Fibroblast of the aortic adventitia (primary cell): ENCODE measurements at regions not wholly inside any gene's neighbourhood (a gene's known extent, or its start where the extent isn't known, plus 50 kb on each side); places are given as distances from the start of the nearest gene placed in this dataset.
A peak's percentile ranks its signal among the peaks of the same experiment; 100 is the strongest.

Experiments used
- DNase-seq: peaks from one replicate; pipeline ENCODE4 v3.0.0-alpha.2; 2010; ENCODE audit warnings: low read depth
- H3K4me3 ChIP-seq: 2 replicates; pipeline ENCODE4 v1.5.1; 2011; ENCODE audit warnings: low read depth, mild to moderate bottlenecking, control low read depth, low read length, moderate library complexity
- TF ChIP-seq, protein P1 (sequence below): IDR thresholded peaks from 2 replicates; pipeline ENCODE4 v1.5.1; 2011; ENCODE audit warnings: mild to moderate bottlenecking, low read length, control low read depth, inconsistent platforms; ENCODE audit not compliant: insufficient read depth

DNA sequence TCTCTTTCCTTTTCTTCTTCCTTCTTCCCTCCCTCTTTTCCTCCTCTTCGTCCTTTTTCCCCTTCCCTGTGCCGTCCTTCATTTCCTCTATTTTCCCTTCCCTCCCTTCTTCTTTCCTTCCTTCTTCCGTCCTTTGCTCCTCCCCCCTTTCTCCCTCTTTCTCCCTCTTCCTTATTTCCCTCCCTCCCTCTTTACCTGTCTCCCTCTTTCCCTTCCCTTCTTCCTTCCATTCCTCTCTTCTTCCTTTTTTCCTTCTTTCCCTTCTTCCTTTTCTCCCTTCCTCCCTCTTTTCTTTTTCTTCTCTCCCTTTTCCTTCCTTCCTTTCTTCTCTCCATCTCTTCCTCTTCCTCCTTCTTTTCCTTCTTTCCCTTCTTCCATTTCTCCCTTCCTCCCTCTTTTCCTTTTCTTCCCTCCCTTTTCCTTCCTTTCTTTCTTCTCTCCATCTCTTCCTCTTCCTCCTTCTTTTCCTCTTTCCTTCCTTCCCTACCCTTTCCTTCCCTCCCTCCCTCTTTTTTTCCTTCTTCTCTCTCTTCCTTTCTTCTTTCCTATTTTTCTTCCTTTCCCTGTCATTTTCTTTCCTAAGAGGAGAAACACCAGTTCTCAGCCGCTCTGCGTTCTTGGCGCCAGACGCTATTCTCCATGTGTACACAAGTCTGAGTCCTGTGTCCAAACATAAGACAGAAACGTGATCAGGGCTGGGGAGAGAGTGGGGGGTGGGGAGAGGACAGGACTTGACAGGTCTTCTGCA is 597.1 kb downstream of the MID1IP1 start:
- TF ChIP-seq, protein P1, sequence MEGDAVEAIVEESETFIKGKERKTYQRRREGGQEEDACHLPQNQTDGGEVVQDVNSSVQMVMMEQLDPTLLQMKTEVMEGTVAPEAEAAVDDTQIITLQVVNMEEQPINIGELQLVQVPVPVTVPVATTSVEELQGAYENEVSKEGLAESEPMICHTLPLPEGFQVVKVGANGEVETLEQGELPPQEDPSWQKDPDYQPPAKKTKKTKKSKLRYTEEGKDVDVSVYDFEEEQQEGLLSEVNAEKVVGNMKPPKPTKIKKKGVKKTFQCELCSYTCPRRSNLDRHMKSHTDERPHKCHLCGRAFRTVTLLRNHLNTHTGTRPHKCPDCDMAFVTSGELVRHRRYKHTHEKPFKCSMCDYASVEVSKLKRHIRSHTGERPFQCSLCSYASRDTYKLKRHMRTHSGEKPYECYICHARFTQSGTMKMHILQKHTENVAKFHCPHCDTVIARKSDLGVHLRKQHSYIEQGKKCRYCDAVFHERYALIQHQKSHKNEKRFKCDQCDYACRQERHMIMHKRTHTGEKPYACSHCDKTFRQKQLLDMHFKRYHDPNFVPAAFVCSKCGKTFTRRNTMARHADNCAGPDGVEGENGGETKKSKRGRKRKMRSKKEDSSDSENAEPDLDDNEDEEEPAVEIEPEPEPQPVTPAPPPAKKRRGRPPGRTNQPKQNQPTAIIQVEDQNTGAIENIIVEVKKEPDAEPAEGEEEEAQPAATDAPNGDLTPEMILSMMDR = no peak
- no peak overlapping the region for H3K4me3 ChIP-seq
- DNase-seq = no peak

DNA sequence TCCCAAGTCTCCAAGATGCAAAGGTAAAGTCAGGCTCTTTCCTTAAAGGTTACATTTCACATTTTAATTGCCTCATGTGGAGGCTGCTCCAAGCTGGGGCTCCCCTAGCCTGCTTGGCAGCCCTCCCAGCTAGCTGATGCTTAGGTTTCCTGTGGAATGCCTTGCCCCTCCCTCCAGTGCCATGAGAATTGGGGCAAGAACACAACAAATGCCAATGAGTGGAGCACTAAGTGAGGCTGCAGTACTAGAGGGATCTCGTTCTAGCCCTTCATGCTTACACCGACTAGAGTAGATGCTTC is 597.7 kb downstream of the MID1IP1 start:
- H3K4me3 ChIP-seq = no peak overlapping the region
- TF ChIP-seq, protein P1 = no peak
- peak; percentile 1 for DNase-seq

DNA sequence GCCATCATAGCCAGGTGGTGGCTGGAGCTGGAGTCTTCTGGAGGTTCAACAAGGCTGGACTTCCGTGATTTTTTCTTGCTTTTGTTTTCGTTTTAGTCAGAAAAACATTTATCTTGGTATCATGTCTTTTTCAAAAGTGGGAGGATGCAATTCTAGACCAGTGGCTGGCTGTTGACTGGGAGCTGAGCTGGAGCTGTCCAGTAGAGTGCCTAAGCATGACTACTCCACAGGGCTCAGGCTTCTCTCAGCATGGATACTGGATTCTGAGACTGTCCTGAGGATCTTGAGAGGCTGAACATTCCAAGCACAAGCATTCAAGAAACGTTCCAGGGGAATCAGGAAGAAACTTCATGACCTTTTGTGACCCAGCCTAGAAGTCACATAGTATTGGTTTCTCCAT is 598.1 kb downstream of the MID1IP1 start:
- no peak overlapping the region for H3K4me3 ChIP-seq
- TF ChIP-seq, protein P1 = no peak
- DNase-seq = no peak

DNA sequence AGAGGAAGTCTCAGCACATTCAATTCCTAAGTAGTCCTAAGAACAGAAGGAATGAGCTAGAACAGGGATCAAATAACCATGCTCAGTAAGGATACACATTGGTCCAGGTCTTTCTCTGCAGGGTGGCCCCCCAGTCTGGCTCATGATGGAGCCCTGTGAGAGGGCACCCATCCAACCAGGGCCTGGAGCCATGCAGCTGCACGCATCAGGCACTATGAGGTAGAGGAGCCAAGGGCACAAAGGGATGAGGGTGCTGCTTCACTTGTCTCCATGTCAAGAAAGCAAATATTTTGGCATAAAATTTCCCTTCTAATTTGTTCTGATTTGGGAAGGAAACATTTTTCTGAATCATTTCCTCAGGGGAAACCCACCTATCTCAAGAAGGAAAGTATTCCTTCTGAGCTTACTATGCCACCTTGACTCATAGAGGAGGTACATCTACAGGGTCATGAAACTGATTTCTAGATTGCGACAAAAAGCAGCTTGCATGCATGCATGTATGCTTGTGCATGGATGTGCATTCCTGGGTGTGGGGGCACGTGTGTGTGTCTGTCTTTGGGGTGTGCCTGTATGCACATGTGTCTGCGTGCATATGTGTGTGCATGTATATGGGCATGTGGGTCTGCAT is 600.3 kb downstream of the MID1IP1 start:
- no peak for DNase-seq
- TF ChIP-seq, protein P1 = no peak
- no peak overlapping the region for H3K4me3 ChIP-seq

DNA sequence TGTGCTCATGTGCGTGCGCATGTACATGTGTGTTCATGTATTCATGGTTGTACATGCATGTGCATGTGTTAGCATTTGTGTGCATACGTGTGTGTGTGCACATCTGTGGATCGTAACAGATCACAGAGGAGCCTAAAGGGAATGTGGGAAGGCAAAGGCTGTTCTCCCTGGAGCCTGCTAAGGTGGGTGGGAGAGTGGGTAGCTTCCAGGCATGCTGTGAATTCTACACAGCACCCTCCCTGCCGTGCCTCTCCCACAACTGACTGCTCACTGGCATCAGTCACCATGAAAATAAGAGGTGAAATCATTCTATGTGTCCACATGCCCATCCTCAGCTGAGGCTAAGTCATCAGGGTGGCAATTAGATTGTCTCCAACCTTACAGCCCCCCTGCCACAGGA is 600.9 kb downstream of the MID1IP1 start:
- H3K4me3 ChIP-seq = no peak overlapping the region
- no peak for DNase-seq
- TF ChIP-seq, protein P1 = no peak

DNA sequence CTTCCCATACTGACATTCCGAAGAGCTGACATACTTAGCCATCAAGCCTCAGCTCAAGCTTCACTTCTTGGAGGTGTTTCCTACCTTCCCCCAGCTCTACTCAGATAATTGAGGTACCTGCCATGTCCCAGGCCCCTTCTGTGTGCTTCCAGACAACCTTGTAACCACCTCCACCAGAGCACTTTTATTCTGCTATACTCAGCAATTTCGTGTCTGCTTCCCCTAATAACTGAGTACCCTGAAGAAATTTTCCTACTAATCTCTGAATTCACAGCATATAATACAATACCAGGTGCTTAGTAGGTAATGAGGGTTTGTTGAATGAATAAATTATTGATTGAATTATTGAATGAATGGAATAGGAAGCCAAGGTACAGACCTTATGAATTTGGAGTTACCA is 605.5 kb downstream of the MID1IP1 start:
- TF ChIP-seq, protein P1 = no peak
- no peak overlapping the region for H3K4me3 ChIP-seq
- DNase-seq = no peak
